Cerebellar cortex (tissue), 1 donor: ENCODE measurements at regions not wholly inside any gene's neighbourhood (a gene's known extent, or its start where the extent isn't known, plus 50 kb on each side); places are given as distances from the start of the nearest gene placed in this dataset.

Experiments
- DNase-seq: peaks from one replicate; pipeline ENCODE4 v3.0.0-alpha.2; 2015; ENCODE audit warnings: low spot score

DNA sequence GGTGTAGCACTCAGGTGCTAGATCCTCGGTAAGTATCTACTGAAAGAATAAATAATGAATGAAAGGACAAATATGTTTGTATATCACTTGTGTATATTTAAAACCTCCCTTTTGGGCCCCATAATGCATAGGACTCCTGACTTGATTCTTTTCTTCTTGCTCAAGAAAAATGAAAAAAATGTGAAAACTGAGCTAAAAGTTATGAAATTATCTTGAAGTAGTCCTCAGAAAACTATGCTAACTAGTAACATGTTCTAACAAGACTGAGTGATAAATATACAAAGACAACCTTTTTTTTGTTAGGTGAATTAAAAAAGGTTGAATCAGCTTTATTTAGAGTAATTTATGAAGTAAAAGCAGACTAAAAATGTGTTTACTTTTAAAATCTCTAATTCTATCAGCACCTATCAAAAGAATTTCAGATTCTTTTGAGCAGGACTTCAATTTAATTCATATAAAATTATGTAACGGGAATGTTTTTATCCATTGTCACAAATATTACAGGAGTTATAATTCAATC lies 247.8 kb upstream of the JAG1 start:
- DNase-seq = no peak

DNA sequence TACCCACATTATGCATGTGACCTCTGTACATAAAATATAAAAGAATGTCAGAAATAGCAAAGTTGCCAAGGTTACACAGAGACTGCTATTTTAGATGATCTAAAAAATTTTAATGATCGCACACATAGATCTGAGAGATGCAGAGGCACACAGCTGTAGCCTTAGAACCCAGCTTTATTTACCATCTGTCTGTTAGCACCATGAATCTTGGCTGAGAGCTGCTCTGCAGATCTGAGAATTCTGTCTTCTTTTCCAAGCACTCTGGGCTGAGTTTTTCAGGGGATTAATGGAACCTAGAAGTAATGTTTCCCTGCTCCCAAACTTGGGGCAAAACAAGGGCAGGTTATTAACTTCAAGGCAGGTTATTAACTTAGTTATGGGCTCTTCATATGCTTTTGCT lies 248.7 kb upstream of the JAG1 start:
- DNase-seq = no peak

DNA sequence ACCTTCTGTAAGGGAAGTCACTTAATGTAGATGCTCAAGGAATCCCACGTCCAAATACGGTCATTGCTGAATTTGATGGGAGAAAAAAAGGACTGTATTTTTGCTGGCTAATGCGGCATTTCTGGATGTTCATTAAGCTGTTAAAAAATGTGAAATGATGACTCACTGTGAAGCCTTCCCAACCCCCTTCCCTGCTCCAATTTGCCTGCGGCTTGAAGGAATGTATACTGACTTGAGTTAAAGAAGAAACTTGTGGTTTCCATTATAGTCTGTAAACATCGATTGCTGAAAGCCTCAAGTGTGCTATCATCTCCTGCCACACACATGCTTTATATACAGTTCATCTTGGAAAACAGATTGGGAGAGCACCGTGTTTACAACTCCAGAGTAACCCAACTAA lies 249.1 kb upstream of the JAG1 start:
- DNase-seq = no peak

DNA sequence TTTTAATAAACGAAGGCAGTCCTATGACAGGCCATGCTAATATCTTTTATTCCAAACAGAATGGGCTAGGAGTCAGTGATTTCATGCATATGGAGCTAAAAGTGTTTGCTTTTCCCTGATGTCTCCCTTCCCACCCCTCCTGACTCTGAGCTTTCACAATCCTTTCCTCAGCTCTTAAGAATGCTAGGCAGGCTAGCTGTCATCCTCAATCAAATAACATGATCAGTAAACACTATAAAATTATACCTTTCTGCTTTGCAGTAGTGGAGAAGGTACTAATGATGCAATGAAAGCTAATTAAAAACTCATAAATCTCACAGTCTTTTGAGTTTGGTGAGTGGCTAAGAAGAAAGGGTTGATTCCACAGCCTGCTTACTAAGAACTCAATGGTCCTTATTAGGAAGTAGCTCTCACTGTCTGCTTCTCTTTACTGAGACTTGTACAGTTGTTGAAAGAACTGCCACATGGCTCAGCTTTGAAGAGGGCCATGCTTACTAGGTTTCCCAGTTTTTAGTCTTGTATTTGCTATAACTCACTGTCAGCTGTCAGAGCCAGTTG lies 250.9 kb upstream of the JAG1 start:
- DNase-seq = no peak

DNA sequence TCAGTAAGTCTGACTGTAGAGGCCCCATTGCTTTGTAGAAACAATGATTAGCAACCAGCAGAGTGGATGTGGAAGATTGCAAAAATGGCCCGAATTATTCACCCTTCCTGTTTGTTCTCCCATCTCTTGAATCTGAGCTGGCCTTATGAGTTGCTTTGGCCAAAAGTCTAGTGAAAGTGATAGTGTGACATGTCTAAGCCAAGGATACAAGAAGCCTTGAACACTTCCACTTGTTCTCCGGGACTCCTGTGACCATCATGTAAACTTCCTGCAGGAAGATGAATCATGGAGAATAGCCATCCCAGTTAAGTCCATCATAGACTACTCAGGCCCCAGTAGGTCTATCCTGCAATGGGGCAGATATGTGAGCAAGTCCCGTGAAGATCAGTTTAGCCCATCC lies 252.0 kb upstream of the JAG1 start:
- DNase-seq = no peak

DNA sequence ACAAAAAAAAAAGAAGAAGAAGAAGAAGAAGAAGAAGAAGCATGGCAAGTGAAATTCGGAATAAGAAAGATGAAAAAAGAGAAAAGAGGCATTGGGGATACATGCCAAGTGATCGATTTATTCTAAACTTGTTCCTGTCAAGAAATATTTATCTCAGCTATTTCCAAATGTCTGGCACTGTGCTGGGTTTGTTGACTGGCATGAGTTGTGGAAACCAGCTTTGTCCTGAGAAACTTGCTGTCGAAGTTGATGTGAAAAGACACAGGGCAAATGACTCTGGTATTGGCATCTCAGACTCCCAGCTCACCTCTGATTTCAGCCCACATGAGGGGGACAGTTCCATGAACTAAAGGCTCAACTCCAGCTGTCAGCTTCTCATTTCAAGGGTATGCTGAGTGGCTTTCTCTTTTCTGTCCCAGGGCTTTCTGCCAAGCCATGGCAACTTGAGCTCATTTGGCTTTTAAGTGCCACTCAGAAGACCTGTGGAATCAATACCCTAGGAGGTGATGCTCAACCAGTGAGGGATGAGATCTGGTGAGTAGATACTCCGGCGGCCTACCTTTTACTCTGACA lies 253.3 kb upstream of the JAG1 start:
- DNase-seq = no peak

DNA sequence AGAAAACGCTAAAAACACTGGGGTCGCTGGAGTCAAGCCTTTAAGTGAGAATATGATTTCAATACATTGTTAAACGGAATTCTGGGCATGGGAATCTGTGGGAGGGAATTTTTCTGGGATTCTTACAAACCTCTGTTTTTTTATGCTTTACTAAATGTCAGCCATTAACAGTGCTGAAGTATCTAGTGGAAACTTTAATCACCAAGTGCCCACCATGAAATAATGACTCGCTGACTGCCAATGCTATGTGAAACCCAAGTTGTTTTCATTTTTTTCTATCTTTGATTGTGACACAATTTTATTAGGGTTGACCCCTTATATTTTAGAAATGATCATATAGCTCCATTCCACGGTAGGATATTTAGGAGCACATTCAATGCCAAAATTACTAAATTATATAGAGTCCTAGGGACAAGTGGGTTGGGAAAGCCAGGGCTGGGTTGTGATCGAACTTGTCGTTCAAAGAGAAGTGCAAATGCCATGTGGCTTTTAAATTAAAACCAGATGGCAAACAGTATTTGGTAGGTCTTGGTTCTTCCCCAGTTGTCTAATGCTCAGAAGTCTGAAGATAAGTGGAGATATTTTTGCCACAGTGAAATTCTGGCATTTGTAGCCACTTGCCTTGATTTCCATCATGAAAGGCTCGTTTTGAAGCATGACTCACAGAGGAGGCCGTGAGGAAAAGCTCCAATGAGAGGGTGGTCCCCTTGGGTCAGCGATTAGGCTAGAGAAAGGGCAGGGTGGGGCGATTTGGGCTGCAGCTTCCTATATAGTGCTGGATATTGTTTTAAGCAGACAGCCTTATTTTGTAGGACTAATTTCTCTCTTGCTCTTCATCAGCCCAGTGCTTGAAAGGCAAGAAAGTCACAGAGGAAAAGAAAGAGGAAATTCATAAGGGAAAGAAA lies 254.4 kb upstream of the JAG1 start:
- DNase-seq = no peak

DNA sequence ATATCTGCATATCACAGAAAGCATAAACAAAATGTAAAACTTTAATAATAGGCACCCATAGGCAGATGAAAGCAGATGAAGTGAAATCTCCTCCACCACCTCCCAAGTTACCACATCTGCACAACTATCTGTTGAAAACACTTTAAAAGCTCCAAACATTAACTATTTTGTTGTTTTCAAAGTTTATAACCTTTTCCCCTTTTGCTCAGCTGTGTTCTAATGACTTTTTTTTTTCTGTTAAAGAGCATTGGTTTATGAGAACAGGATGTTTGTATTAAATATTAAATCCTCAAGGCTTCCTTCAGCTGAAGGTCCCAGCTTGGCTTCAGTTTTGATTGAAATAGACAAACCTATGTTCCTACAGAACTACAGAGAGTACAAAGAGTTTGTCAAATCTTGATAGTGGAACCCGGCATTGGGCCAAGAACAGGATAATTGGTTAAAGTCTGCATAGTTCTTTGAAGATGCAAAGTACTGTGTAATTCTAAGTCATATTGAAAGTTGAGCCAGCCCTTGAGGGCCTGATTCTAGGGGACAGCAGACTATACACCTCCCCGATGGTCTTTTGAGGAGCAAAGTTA lies 255.1 kb upstream of the JAG1 start:
- DNase-seq = no peak

DNA sequence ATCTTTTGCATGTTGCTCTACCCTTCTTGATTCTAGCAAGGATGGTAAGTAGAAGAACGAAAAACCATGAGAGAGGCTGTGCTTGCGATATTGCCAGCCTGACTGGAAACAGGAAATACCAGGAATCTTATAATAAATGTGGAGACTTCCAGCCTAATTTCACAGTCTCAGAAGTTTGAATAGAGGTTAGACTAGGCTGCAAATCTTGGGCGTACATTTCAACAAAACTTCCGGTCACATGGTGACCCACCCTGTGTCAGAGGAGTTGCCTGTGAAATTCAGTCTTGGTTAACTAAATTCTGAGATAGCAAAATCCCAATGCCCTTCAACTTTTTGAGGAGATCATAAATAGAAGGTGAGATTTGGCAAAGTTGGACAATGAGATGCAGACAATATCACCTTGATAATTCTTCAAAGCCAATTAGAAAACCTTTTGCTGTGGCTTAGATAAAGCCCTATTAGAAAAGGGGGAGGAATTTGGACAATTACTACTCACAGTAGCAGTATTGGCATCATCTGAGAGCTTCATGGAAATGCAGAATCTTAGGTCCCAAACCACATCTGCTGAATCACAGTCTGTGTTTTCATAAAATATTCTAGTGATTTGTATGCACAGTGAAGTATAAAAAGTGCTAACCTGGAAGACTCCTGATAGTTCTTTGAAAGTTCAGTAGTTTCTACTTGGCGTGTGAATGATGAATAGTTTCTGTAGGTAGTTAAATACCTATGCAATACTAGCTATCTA lies 262.0 kb upstream of the JAG1 start:
- no peak for DNase-seq

DNA sequence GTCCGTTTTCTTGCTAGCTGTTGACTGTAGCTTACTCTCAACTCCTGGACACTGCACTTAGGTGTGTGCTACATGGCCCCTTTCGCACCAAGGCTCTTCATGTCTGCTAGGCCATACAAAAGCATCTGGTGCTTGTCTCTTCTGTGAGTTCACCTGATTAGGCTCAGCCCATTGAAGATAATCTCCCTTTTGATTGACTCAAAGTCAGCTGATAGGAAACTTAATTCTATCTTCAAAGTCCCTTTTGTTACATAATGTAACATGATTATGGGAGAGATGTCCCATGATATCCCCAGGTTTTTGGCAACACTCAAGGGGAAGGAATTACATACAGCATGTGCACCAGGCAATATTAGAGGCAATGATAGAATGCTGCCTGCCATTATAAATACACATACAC lies 263.0 kb upstream of the JAG1 start:
- no peak for DNase-seq

DNA sequence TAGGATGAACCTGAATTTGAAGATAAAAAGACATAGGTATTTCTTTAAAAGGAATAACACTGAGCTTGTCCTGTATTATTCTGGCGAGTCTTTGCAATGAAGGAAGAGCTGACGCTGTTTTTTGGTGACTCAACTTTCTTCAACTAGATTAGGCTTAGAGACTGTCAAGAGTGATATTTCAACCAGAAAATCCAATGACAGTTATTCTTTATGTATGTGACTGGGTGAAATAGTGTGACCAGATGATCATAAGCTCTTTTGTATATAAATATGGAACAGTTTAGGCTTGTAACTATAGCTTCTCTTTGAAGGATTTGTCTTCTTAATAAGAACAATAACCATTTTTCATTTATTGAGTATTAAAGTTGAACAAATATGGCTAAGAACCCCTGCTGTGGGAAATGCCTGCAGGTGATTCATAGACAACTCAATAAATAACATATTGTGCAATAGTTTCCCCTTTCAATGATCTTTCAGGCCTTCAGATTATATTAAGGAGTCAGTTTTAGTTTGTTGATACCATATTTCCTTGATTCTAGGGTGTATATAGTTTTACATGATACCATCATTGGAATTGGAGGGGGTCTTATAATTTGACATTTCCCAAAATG lies 265.6 kb upstream of the JAG1 start:
- no peak for DNase-seq

DNA sequence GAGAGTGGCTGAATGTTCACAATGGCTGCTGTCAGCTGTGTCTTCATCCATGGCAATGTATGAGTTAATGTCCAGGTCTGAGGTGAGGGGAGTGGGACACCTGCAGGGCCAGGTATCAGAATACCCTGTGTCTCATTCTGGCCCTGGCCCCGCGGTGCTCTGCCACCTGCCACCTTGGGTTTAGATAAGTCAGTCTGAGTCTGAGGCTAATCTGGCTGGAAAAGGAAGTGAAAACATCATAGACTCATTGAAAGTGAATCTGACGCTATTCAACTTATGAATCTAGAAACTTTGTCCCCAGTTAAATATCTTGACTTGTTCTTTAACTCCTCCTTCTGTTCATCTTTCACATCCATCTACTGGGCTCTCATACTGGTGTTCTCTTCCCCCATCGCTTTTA lies 267.1 kb upstream of the JAG1 start:
- no peak for DNase-seq

DNA sequence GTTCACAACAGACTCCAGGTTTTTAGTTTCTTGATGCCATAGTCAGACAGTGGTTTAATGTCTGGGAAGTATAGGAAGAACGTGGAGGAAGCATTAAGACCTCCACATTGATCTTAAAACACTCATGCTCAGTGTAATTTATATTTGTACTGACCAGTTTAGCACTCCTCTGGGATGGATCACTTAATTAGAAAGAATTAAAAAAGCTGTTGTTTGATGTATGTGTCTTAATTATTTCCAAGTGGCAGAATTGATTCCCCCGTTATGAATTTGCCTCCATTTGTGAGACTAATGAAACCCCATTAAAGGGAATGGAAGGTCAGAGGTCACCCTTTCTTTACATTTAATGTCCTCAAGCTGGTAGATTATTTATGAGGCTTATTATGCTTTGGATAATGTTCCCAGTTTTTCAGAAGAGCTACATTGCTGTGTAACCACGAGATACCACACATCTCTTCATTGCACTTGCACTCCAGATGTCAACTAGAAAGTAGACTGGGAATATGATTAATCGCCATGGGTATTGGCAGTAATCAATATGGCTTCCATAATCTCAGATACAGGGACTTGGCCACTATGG lies 270.0 kb upstream of the JAG1 start:
- DNase-seq = no peak

DNA sequence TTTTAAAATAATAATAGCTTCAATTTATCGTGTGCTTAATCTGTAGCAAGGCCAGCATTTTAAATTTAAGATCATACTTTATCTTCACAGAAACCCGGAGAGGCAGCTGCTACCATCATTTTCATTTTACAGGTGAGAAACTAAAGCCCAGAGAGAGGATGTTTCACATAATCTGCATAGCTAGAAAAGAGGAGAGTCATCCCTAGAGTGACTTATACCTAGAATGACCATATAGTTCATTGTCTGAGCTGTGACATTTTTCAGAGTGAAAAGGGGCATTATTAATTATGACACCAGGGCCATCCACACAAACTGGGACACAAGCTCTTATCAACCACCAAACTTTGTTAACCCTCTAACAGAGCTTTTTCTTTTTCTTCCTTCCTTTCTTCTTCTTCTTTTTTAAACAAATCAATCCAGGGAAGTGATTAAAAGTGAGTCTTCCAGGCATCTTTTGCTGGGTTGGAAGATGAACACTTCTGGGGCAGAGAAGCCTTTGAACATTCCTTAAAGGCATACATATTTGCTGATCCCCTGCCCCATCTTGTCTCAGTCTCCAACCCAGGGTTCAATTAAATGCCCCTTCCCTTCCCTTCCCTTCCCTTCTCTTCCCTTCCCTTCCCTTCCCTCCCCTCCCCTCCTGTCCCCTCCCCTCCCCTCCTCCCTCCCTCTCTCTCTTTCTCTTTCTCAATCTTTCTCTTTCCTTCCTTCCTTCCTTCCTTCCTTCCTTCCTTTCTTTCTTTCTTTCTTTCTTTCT lies 272.5 kb upstream of the JAG1 start:
- no peak for DNase-seq

DNA sequence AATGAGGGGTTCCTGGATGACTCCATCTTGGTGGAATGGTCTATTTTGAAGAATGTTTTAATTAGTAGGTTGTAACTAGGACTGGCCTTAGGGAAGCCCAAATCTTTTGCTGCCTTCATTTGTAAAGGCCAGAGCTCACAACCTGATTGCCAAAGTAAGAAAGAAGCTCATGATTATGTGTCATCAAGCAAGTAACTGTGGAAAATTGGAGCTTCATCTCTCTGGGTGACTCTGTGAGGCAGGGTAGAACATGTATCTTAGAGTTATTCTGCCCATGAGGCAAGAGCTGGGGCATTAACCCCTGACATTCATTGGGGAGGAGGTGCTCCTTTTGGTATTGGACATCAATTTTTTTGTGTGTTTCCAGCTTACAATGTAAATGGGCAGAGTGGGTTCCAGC lies 273.9 kb upstream of the JAG1 start:
- DNase-seq = no peak

DNA sequence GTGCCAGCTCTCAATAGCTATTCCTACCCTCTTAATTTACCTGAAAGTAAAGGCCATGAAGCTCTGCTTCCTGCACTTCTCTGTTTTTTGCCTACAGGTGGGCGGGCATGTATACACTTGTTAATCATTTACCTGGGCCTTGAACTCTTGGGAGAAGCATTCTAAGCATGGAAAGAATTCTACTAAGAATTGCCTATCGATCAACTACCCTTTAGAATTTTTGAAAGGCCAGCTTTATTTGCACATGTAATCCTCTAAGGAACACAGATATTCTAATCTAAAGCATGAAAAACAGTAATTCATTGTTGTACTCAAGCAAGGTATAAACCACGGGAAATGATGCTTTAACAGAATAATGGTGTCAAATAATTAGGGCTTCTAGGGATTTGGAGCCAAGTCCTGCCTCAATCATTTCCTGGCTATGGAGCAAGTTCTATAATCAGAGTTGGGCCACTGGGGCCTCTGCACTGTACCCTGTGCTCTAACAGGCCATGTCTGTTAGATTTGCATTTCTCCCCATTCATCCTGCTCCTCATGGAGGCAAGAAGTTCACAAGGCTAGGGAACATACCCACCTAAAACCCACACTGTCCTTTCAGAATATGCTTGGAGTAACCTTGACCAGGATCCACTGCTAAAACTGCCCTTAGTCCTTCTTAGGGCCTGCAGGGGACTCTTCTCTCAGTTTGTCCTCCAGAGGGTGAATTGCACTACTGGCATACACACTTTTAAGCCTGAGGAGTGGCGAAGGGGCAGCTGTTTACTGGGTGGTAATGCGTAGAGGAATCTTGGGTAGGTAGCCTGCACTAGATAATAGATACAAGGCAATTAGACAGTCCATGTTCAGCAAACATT lies 276.4 kb upstream of the JAG1 start:
- no peak for DNase-seq

DNA sequence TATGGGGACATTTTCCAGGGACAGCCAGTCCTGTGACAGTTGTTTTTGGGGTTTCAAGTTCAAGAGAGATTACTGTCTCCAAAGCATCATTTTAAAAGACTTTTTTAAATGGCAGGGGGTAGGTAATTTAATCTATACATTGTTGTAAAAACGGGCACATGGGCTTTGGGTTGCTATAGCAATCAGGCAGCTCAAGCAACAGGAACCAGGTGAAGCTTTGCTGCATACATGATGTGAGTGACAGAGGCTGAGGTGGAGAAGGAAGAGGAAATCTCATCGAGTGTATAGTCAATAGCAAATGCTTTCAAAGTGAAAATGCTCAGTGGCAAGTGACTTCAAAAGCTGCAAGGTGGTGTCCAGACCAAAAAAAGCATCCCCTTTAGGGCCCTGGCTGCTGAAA lies 277.4 kb upstream of the JAG1 start:
- DNase-seq = no peak

DNA sequence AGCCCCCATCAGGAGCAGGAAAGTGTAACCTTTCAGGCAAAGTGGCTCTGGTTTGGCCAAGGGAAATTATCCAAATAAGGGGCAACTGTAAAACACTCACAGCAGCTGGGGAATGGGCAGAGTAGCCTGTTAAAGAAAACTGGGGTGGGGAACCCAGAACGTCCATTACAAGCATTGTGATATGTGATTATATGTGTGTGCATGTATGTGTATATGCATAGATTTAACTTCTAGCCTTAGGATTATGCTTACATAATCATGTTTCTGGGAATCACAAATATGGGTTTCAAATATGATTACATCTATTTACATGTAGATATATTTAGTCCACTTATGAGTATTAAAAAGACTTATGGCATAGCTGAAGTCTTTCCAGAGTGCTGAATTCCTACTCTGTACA lies 278.1 kb upstream of the JAG1 start:
- DNase-seq = no peak

DNA sequence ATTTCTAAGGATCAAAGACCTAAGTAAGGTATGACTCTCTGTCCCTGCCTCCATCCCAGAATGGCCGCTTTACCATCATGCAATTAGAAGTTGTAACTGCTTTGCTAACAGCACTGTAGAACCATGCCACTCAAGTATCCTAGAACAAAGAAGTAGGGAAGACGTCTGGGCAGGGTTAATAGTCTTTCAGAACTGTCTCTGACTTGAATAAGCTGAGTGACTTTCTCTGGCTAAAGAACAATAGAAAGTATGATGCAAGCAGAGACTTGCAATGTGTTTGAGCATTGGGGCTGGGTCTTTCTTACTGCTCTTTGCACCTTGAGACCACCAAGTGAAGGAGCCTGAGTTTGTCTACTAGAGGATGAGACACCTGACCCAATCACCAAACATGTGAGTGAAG lies 279.6 kb upstream of the JAG1 start:
- no peak for DNase-seq
